Testis (tissue), 2 donors: ENCODE measurements at regions not wholly inside any gene's neighbourhood (a gene's known extent, or its start where the extent isn't known, plus 50 kb on each side); places are given as distances from the start of the nearest gene placed in this dataset.

Experiments
- DNase-seq: peaks from one replicate; pipeline ENCODE4 v3.0.0-alpha.2; 2019
- H3K27ac ChIP-seq, 2 donors: fragments of 200-600 bp; sonication (generic); one replicate each; pipeline ENCODE4 v1.5.1; 2019
- H3K27me3 ChIP-seq: fragments of 200-600 bp; sonication (generic); one replicate; pipeline ENCODE4 v1.5.1; 2019
- H3K36me3 ChIP-seq: fragments of 200-600 bp; sonication (generic); one replicate; pipeline ENCODE4 v1.5.1; 2017; ENCODE audit warnings: low read depth; ENCODE audit errors: missing control alignments
- H3K4me1 ChIP-seq: fragments of 200-600 bp; sonication (generic); one replicate; pipeline ENCODE4 v1.5.1; 2019
- H3K4me3 ChIP-seq, 2 donors: fragments of 200-600 bp; sonication (generic); one replicate each; pipeline ENCODE4 v1.5.1; 2017 to 2019
- H3K9me3 ChIP-seq: fragments of 200-600 bp; sonication (generic); one replicate; pipeline ENCODE4 v1.5.1; 2017
- CTCF ChIP-seq, 3 experiments: fragments of 450-650 bp in 2 of 3; fragments of 200-600 bp in 1 of 3; sonication (generic) in 1 of 3; IDR thresholded peaks; one replicate each; pipeline ENCODE4 v1.5.1; 2016 to 2019; ENCODE audit warnings: antibody characterized with exemption in 3 of 3, mild to moderate bottlenecking in 2 of 3, moderate library complexity in 1 of 3
- POLR2A ChIP-seq: fragments of 450-650 bp; IDR thresholded peaks from one replicate; pipeline ENCODE4 v1.6.1; 2017; ENCODE audit warnings: antibody characterized with exemption, mild to moderate bottlenecking, moderate library complexity
- WGBS, 2 donors: methylation state at CpG; one replicate each; pipeline ENCODE4 v1.1.5; 2018; 5-methylcytosine and 5-hydroxymethylcytosine counted together
- intact Hi-C: fragments of 100-400 bp; cut with DNase I; formaldehyde crosslinking; loops from one replicate; pipeline ENCODE4 v1.15.1; 2023; ENCODE audit warnings: low total_unique reads

GRCh38 chr3:107045791-107046190 lies 331.4 kb upstream of the CCDC54 start:
- WGBS, 2 donors: 56 to 63% methylated on average over 3 of the region's 3 CpGs
- TF ChIP-seq CTCF (IDR thresholded peaks at IDR 0.05) (no peak), POLR2A (no peak)
- Histone ChIP-seq H3K36me3 (no peaks in the 10 kb centered on the region), H3K4me1 (no peaks in the 10 kb centered on the region), H3K9me3 (no peaks in the 10 kb centered on the region), H3K27ac (no peak overlapping the region), H3K27me3 (no peaks in the 10 kb centered on the region), H3K4me3 (no peak overlapping the region)
- intact Hi-C loops: no loop called here
- no peak for DNase-seq

- Histone ChIP-seq H3K27ac (no peak overlapping the region), H3K9me3 (no peaks in the 10 kb centered on the region), H3K4me3 (no peak overlapping the region), H3K27me3 (no peaks in the 10 kb centered on the region), H3K4me1 (no peaks in the 10 kb centered on the region), H3K36me3 (no peaks in the 10 kb centered on the region)
- 60 to 64% methylated on average over 4 of the region's 4 CpGs for WGBS, 2 donors
- DNase-seq: no peak
- intact Hi-C loops: no loop called here
- TF ChIP-seq CTCF (IDR thresholded peaks at IDR 0.05) (no peak), POLR2A (no peak)
Measured at GRCh38 chr3:107055181-107055942, 321.9 kb upstream of the CCDC54 start.

GRCh38 chr3:107061466-107061865 lies 315.8 kb upstream of the CCDC54 start:
- Histone ChIP-seq H3K27me3 (no peaks in the 10 kb centered on the region), H3K4me3 (no peak overlapping the region), H3K4me1 (peaks cover 27% of the 10 kb centered on the region), H3K9me3 (no peaks in the 10 kb centered on the region), H3K27ac (no peak overlapping the region), H3K36me3 (no peaks in the 10 kb centered on the region)
- intact Hi-C loops: no loop called here
- no peak for TF ChIP-seq POLR2A
- no peak for TF ChIP-seq CTCF (IDR thresholded peaks at IDR 0.05)
- DNase-seq: no peak
- whole genome bisulfite sequencing, 2 donors: 96 to 100% methylated on average over 1 of the region's 1 CpG

GRCh38 chr3:107062310-107062709 lies 314.9 kb upstream of the CCDC54 start:
- peaks cover 27% of the 10 kb centered on the region for H3K4me1 ChIP-seq
- H3K4me3 ChIP-seq: no peak overlapping the region
- no peaks in the 10 kb centered on the region for H3K36me3 ChIP-seq
- H3K27ac ChIP-seq: no peak overlapping the region
- TF ChIP-seq POLR2A (no peak), CTCF (IDR thresholded peaks at IDR 0.05) (no peak)
- no peaks in the 10 kb centered on the region for H3K9me3 ChIP-seq
- intact Hi-C loops: no loop called here
- no peak for DNase-seq
- 58 to 65% methylated on average over 1 of the region's 1 CpG for WGBS, 2 donors
- H3K27me3 ChIP-seq: no peaks in the 10 kb centered on the region

- Histone ChIP-seq H3K9me3 (no peaks in the 10 kb centered on the region), H3K4me3 (no peak overlapping the region), H3K4me1 (peaks cover 27% of the 10 kb centered on the region), H3K36me3 (no peaks in the 10 kb centered on the region), H3K27ac (peak overlapping the region in 1 of 2 donors; percentile 9), H3K27me3 (no peaks in the 10 kb centered on the region)
- no peak for DNase-seq
- TF ChIP-seq CTCF (IDR thresholded peaks at IDR 0.05) (no peak), POLR2A (no peak)
- 47 to 63% methylated on average over 2 of the region's 2 CpGs for WGBS, 2 donors
- intact Hi-C loops: no loop called here
Measured at GRCh38 chr3:107062787-107063186, 314.5 kb upstream of the CCDC54 start.
